ENCODE measurements at regions not wholly inside any gene's neighbourhood (a gene's known extent, or its start where the extent isn't known, plus 50 kb on each side); places are given as distances from the start of the nearest gene placed in this dataset.
"Not testable (repeated sequence)": the region's sequence is repeated elsewhere in the genome, so short reads cannot be mapped to it uniquely, and the experiment has no call there.

GRCh38 chr7:79761876-79762429 lies 308.5 kb upstream of the MAGI2 start:
- TF ChIP-seq CTCF (IDR thresholded peaks at IDR 0.05) = no peak
- TF ChIP-seq ZFX (IDR thresholded peaks at IDR 0.05; ENCODE audit: borderline replicate concordance) = no peak
- H3K27ac ChIP-seq = no peak overlapping the region

- not testable (repeated sequence) for H3K27ac ChIP-seq
These were observed 297.5 kb upstream of the MAGI2 start for GRCh38 chr7:79750941-79751340.

GRCh38 chr7:79749856-79750255 lies 296.4 kb upstream of the MAGI2 start:
- TF ChIP-seq ZFX (IDR thresholded peaks at IDR 0.05; ENCODE audit: borderline replicate concordance) (no peak), CTCF (IDR thresholded peaks at IDR 0.05) (no peak)
- no peak overlapping the region for H3K27ac ChIP-seq

GRCh38 chr7:79741684-79742083 lies 288.2 kb upstream of the MAGI2 start:
- H3K27ac ChIP-seq = no peak overlapping the region
- TF ChIP-seq ZFX (IDR thresholded peaks at IDR 0.05; ENCODE audit: borderline replicate concordance) = no peak
- peak; percentile 49 for TF ChIP-seq CTCF (IDR thresholded peaks at IDR 0.05)

GRCh38 chr7:79740076-79740475 lies 286.6 kb upstream of the MAGI2 start:
- H3K27ac ChIP-seq = no peak overlapping the region
- TF ChIP-seq CTCF (IDR thresholded peaks at IDR 0.05) (no peak), ZFX (IDR thresholded peaks at IDR 0.05; ENCODE audit: borderline replicate concordance) (no peak)

- not testable (repeated sequence) for H3K27ac ChIP-seq
These were observed 285.7 kb upstream of the MAGI2 start for GRCh38 chr7:79739036-79739709.

GRCh38 chr7:79736418-79736817 lies 283.0 kb upstream of the MAGI2 start:
- no peak overlapping the region for H3K27ac ChIP-seq
- TF ChIP-seq CTCF (IDR thresholded peaks at IDR 0.05) (no peak), ZFX (IDR thresholded peaks at IDR 0.05; ENCODE audit: borderline replicate concordance) (no peak)

GRCh38 chr7:79735012-79735411 lies 281.5 kb upstream of the MAGI2 start:
- H3K27ac ChIP-seq = no peak overlapping the region
- TF ChIP-seq CTCF (IDR thresholded peaks at IDR 0.05) = no peak
- no peak for TF ChIP-seq ZFX (IDR thresholded peaks at IDR 0.05; ENCODE audit: borderline replicate concordance)
